KMS-11 (cell line): ENCODE measurements at regions not wholly inside any gene's neighbourhood (a gene's known extent, or its start where the extent isn't known, plus 50 kb on each side); places are given as distances from the start of the nearest gene placed in this dataset.

Source experiments
- H2AFZ ChIP-seq: fragments of 200-600 bp; sonication (generic); 2 replicates; pipeline ENCODE4 v1.6.1; 2016; ENCODE audit warnings: antibody characterized with exemption, mixed run types, low read depth
- H3K27ac ChIP-seq: fragments of 200-600 bp; sonication (generic); 2 replicates; pipeline ENCODE4 v1.6.1; 2016; ENCODE audit warnings: mild to moderate bottlenecking, mixed run types
- H3K27me3 ChIP-seq: fragments of 200-600 bp; sonication (generic); 2 replicates; pipeline ENCODE4 v1.6.1; 2017; ENCODE audit warnings: mild to moderate bottlenecking, low read depth, mixed run types, moderate library complexity; ENCODE audit not compliant: insufficient read depth
- H3K36me3 ChIP-seq: fragments of 200-600 bp; sonication (generic); 2 replicates; pipeline ENCODE4 v1.6.1; 2017; ENCODE audit warnings: mild to moderate bottlenecking, mixed run types; ENCODE audit not compliant: insufficient read depth
- H3K4me1 ChIP-seq: fragments of 200-600 bp; sonication (generic); 2 replicates; pipeline ENCODE4 v1.6.1; 2016; ENCODE audit warnings: mild to moderate bottlenecking, low read depth, mixed run types; ENCODE audit not compliant: poor library complexity, severe bottlenecking
- H3K4me2 ChIP-seq: fragments of 200-600 bp; sonication (generic); 2 replicates; pipeline ENCODE4 v1.7.0; 2016; ENCODE audit warnings: mild to moderate bottlenecking, mixed run types
- H3K4me3 ChIP-seq: fragments of 200-600 bp; sonication (generic); IDR thresholded peaks from 2 replicates; pipeline ENCODE4 v1.6.1; 2017; ENCODE audit warnings: low read depth, low read length, mixed read lengths; ENCODE audit not compliant: insufficient read depth
- H3K79me2 ChIP-seq: fragments of 200-600 bp; sonication (generic); 2 replicates; pipeline ENCODE4 v1.6.1; 2016; ENCODE audit warnings: low read depth, mixed run types; ENCODE audit not compliant: insufficient read depth
- H3K9ac ChIP-seq: fragments of 200-600 bp; sonication (generic); 2 replicates; pipeline ENCODE4 v1.6.1; 2016; ENCODE audit warnings: mild to moderate bottlenecking, mixed run types
- H4K20me1 ChIP-seq: fragments of 200-600 bp; sonication (generic); 2 replicates; pipeline ENCODE4 v1.6.1; 2016; ENCODE audit warnings: mild to moderate bottlenecking, mixed run types; ENCODE audit not compliant: insufficient read depth
- TF ChIP-seq, protein P1 (sequence below): fragments of 200-600 bp; sonication (generic); conservative IDR thresholded peaks from 2 replicates; pipeline ENCODE4 v1.6.1; 2017; ENCODE audit warnings: low read depth, mild to moderate bottlenecking, antibody characterized with exemption, low read length, moderate library complexity, mixed read lengths

DNA sequence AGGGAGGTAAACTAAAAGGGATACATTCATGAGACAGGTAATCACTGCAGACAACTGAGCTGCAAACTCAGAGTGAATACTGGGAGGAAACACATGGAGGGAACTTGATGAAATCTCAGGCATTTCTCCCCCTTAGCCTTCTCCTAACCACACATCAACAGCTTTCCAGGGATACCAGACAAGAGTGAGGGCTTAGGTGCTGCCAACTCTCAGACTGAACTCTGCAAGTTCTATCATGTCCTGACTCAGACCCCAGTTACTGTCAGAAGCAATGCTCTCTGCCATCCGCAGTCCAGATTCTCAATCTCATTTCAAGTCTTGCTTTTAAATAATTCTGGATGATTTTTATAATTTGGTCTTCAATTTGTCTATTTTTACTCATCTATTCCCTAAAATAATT lies 267.3 kb downstream of the LTN1 start:
- TF ChIP-seq, protein P1, sequence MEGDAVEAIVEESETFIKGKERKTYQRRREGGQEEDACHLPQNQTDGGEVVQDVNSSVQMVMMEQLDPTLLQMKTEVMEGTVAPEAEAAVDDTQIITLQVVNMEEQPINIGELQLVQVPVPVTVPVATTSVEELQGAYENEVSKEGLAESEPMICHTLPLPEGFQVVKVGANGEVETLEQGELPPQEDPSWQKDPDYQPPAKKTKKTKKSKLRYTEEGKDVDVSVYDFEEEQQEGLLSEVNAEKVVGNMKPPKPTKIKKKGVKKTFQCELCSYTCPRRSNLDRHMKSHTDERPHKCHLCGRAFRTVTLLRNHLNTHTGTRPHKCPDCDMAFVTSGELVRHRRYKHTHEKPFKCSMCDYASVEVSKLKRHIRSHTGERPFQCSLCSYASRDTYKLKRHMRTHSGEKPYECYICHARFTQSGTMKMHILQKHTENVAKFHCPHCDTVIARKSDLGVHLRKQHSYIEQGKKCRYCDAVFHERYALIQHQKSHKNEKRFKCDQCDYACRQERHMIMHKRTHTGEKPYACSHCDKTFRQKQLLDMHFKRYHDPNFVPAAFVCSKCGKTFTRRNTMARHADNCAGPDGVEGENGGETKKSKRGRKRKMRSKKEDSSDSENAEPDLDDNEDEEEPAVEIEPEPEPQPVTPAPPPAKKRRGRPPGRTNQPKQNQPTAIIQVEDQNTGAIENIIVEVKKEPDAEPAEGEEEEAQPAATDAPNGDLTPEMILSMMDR, result no peak
- H2AFZ ChIP-seq, result no peak overlapping the region
- no peak overlapping the region for H3K4me2 ChIP-seq
- no peaks in the 10 kb centered on the region for H3K36me3 ChIP-seq
- H3K27me3 ChIP-seq, result no peaks in the 10 kb centered on the region
- no peak overlapping the region for H3K4me3 ChIP-seq
- H3K27ac ChIP-seq, result no peak overlapping the region
- no peaks in the 10 kb centered on the region for H3K4me1 ChIP-seq
- H4K20me1 ChIP-seq, result no peaks in the 10 kb centered on the region
- H3K9ac ChIP-seq, result no peak overlapping the region
- H3K79me2 ChIP-seq, result no peaks in the 10 kb centered on the region

GRCh38 chr21:28723646-28724045 lies 269.0 kb downstream of the LTN1 start:
- TF ChIP-seq, protein P1, result no peak
- no peak overlapping the region for H2AFZ ChIP-seq
- no peak overlapping the region for H3K4me3 ChIP-seq

GRCh38 chr21:28719723-28720122 lies 273.0 kb downstream of the LTN1 start:
- Histone ChIP-seq H3K4me3 (no peak overlapping the region), H3K79me2 (no peaks in the 10 kb centered on the region), H3K9ac (no peak overlapping the region), H3K36me3 (no peaks in the 10 kb centered on the region), H2AFZ (no peak overlapping the region), H4K20me1 (no peaks in the 10 kb centered on the region), H3K4me1 (no peaks in the 10 kb centered on the region), H3K27ac (no peak overlapping the region), H3K4me2 (no peak overlapping the region), H3K27me3 (no peaks in the 10 kb centered on the region)
- TF ChIP-seq, protein P1, result no peak

More at GRCh38 chr21:28723646-28724045, 269.0 kb downstream of the LTN1 start:
- H3K36me3 ChIP-seq, result no peaks in the 10 kb centered on the region
- no peaks in the 10 kb centered on the region for H4K20me1 ChIP-seq
- H3K4me1 ChIP-seq, result no peaks in the 10 kb centered on the region
- no peaks in the 10 kb centered on the region for H3K27me3 ChIP-seq
- H3K27ac ChIP-seq, result no peak overlapping the region
- H3K79me2 ChIP-seq, result no peaks in the 10 kb centered on the region
- no peak overlapping the region for H3K4me2 ChIP-seq
- no peak overlapping the region for H3K9ac ChIP-seq

DNA sequence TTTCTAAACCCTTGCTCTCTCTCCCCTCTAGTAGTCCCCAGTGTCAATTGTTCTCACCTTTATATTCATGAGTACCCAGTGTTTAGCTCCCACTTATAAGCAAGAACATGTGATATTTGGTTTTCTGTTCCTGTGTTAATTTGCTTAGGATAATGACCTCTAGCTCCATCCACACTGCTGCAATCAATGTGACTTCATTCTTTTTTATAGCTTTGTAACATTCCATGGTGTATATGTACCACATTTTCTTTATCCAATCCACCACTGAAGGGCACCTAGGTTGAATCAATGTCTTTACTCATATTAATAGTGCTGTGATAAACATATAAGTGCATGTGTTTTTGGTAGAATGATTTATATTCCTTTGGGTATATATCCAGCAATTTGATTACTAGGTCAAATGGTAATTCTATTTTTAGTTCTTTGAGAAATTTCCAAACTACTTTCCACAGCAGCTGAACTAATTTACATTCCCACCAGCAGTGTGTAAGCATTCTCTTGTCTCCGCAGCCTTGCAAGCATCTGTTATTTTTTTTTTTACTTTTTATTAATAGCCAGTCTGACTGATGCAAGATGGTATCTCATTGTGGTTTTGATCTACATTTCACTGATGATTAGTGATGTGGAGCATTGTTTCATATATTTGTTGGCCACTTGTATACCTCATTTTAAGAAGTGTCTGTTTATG lies 277.8 kb downstream of the LTN1 start:
- Histone ChIP-seq H3K79me2 (no peaks in the 10 kb centered on the region), H3K27me3 (no peaks in the 10 kb centered on the region), H4K20me1 (no peaks in the 10 kb centered on the region), H3K4me3 (no peak overlapping the region), H3K27ac (no peak overlapping the region), H3K36me3 (no peaks in the 10 kb centered on the region), H3K4me1 (no peaks in the 10 kb centered on the region), H3K4me2 (no peak overlapping the region), H2AFZ (no peak overlapping the region), H3K9ac (no peak overlapping the region)
- TF ChIP-seq, protein P1, result no peak
